HG02943 (cell line): ENCODE measurements at regions not wholly inside any gene's neighbourhood (a gene's known extent, or its start where the extent isn't known, plus 50 kb on each side); places are given as distances from the start of the nearest gene placed in this dataset.

Source experiments
- ATAC-seq: cut with Tn5 transposase; IDR thresholded peaks from one replicate; pipeline ENCODE4 v1.9.1; 2021; ENCODE audit warnings: mild to moderate bottlenecking, low read depth, moderate library complexity; ENCODE audit not compliant: unreplicated experiment

- no peak for ATAC-seq
Measured at GRCh38 chr14:34184126-34184525, 233.3 kb upstream of the EGLN3 start.

DNA sequence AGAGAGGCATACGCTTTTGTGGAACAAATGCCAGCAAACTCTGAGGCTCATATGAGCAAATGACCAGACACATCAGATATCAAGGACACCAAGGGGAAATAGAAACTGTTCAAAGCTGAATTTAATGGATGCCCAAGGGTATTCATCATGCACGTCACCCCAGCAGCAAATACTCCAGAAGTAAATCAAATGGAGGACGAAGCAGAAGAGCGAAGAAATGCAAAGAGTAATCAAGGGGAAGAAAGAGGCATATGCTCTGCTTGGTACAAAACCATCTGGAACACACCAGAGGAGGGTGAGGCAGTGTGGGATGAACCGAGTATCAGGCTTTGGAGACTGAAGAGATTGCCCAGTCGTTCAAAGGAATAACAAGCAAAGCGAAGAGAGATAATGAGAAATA is 232.6 kb upstream of the EGLN3 start:
- no peak for ATAC-seq

DNA sequence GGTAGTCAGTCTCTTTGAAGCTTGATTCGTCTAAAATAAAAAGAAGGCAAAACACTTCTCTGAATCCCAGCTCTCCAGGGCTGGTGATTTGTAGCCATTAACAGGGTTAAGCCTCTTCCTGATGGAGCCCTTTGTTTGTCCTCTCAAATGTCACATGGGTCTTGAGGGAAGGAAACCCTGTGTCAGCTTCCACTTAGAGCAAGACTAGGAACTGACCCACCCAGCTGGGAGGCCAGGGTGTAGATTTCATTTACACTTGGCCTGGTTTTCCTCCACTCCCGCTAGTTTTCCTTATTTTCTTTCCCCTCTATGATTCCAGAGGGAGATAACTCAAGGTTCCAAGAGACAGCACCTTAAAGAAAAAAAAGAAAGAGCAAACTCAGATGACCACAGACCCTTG is 230.5 kb upstream of the EGLN3 start:
- ATAC-seq = no peak

GRCh38 chr14:34180869-34181268 is 230.0 kb upstream of the EGLN3 start:
- no peak for ATAC-seq

DNA sequence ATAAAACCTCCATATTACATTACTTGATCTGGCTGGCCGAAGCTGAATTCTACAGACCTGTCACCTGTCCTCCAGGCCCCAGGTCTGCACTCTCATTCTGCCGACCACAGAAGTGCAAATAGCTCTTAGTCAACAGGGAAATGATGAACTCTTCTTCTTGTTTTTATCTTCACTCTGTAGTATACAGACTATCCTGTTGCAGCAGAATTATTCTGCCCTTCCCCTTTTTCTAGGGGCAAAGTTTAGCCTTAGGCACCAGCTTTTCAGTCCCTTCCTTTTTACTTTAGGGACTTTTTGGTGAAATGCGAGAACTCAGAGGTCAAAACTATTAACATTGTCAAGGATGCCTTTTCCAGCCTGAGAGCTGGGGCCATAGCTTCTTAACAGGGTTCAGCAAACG is 229.6 kb upstream of the EGLN3 start:
- no peak for ATAC-seq

- ATAC-seq = no peak
Measured at GRCh38 chr14:34179727-34180126, 228.9 kb upstream of the EGLN3 start.

DNA sequence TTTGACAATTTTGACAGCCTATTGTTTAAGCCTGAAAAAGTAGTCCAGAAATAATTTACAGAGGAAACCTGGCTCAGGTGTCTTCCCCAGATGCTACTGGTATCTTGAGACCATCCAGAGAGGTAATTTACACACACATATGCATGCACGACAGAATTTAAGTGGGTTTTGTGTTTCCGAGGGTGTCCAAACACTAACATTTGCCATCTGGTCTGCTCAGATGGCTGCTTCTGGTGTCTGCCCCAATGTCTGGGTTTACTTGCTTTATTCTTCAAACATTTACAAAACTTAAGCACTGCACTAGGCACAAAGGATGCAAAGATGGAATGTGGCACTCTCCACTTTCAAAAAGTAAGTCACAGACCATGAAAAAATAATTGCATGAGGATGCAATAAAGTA is 226.6 kb upstream of the EGLN3 start:
- ATAC-seq = no peak

DNA sequence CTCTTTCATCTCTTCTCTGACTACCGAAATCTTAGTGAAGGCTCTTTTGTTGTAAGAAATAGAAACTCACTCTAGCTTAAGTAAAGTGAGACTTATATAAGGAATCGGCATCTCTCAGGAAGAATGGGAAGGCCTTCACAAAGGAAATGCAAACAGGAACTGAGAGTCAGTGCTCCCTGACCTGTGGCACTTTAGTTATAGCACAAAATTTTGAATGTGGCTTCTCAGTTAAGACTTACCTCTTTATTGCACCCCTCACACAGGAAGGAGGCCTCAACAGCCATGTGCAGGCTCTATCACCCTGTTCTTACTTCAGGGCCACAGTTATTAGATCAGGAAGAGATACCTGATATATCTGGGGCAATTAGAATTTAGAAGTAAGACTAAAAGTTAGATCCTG is 224.7 kb upstream of the EGLN3 start:
- no peak for ATAC-seq

DNA sequence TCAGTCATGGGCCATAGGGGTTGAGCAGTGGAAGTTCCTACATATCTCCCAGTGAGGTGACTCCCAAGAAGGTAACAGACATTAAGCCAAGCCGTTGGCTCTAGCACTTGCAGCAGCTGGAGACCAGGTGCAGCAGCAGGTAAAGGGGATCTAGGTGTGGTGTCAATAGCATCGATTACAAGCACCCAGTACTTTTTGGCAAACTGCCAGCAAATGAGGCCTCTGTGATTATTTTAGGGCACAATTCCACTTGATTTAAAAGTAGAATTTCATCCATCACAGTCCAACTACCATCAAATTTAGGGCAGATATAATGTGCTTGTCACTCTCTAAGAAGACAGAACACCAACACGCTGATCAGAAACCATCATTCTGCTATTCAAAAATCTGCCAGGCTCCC is 224.1 kb upstream of the EGLN3 start:
- ATAC-seq = no peak

DNA sequence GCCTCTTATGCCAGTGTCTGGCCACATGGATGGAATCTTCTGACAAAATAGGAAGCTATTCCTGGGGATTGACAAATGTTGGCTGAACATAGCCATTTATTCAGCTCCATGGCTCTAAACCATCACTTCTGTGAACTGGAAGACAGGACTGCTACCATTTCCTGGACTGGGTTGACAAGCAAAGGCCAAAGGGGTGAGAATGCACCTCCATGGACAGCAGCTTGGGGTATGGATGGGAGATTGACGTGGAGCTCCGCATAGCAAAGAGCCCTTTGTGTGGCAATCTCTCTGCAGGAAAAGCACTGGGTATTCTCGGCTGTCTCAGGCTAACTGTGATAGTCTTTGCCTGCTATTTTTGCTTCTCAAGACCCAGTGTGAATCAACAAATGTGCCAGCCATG is 223.0 kb upstream of the EGLN3 start:
- no peak for ATAC-seq

DNA sequence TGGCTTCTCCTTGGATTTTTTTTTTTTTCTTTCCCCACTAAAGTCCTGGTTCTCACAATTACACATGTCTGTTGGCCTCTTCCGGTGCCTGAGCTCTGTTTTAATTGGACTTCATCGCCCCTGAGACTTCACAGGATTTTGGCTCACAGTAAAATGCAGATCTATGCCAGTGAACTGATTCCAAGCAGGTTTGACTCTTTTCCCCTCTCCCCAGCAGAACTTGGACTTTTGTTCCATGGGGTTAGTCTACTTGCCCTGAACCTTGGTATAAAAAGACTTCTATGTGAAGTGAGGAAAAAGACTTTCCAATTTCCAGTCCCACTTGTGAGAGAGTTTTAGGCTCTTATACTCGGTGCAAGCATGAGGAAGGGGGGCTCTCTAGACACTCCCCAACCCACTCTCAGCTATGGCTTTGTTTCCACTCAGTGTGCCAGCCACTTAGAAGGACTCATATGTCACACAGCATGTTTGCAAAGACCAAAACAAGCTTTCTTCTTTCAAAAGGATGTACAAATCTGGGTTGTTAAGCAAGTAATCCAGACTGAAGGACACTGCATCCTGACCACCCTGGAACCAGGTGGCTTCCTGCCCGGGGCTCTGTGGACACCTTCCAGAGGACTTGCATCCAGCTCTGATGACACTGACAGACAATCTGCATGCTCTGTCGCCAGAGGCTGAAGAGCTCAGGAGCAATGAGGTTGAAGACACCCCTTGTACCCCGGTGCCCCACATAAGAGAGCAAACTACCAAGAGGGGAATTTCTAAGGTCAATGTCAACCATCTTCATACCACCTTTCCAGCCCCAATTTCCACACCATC is 221.9 kb upstream of the EGLN3 start:
- no peak for ATAC-seq

DNA sequence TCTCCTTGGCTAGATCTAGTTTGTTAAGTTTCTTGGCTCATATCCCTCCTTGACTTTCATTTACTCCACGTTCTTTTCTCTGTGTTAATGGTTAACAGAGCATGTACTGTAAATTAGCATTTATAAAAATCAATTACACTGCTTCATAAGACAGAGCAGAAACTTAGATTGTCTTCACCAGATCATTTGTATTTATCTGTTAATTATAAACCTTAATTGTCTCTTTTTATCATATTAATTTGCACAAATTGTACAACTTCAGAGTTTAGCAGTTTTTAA is 221.2 kb upstream of the EGLN3 start:
- ATAC-seq = no peak

GRCh38 chr14:34171431-34172172 is 220.7 kb upstream of the EGLN3 start:
- ATAC-seq = no peak

- ATAC-seq = no peak
Measured at GRCh38 chr14:34170882-34171281, 220.0 kb upstream of the EGLN3 start.

DNA sequence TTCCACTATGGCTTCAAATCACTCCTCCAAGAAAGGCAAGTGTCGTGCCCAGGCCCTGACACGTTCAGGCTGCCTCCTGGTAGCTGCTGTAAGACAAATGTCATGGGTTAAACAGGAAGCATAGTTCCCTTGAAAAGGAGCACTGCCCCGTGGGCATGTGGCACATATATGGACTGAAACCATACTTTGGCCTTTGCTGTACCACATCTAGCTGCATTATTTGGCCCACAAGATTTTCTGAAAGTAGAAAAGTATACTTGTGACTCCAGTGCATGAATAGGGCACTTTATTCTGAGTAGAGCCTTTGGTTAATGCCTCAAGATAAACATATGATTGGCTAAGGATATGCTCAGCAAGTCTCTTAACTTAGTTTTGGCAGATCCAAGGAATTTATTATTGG is 218.7 kb upstream of the EGLN3 start:
- no peak for ATAC-seq

GRCh38 chr14:34168656-34169055 is 217.8 kb upstream of the EGLN3 start:
- ATAC-seq = no peak

DNA sequence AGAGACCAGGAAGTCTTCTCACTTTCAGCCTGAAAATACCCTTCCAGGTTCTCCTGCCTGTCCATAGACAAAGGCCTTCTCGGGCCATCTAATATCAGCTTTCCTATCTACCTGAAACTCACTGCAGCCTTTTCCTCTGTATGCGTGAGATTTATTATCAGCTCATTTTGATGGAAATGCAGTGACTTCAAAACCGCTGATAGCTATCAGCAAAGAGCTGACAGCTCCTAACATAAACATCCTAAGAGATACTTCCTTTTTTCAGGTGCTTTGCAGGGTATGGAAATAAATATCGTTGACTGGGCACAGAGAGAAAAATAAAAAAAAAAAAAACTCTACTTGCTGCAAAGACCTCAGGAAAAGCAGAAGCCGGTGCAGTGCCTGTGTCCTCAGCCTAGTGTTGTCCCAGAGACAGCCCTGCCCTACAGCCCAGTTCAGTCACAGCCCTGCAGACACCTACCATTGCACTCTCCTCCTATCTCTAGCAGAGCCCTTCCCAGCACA is 215.0 kb upstream of the EGLN3 start:
- no peak for ATAC-seq

DNA sequence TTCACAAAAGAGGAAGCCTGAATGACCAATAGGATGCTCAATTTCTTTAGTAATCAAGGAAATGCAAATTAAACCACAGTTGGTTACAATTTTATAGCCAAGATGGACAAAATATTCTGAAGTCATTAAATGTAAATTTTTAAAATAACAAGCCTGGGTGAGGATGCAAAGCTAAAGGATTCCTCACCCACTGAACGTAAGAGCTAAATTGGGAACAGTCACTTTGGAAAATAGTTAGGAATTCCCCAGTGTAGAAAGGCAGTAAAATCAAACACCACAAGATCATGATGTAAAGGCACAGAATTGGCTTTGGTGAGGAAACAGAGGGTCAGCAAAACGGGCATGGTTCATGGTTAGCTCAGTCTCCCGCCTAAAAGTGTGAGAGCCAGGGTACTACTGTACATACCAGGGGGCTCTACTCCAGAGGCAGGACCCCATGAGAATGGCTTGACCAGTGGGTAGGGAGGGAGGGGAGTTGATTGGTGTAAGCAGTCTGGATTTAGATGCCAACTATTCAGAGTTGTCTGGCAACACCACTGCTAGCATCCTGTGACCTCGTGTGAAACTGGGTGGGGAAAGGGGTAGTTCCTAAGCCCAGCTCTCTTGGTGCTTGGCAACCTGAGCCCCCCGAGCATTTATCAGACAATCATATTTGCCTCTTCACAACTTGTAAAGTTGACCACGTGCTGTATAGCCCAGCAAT is 213.4 kb upstream of the EGLN3 start:
- no peak for ATAC-seq

GRCh38 chr14:34161351-34162082 is 210.6 kb upstream of the EGLN3 start:
- ATAC-seq = no peak

GRCh38 chr14:34160619-34161018 is 209.7 kb upstream of the EGLN3 start:
- no peak for ATAC-seq

DNA sequence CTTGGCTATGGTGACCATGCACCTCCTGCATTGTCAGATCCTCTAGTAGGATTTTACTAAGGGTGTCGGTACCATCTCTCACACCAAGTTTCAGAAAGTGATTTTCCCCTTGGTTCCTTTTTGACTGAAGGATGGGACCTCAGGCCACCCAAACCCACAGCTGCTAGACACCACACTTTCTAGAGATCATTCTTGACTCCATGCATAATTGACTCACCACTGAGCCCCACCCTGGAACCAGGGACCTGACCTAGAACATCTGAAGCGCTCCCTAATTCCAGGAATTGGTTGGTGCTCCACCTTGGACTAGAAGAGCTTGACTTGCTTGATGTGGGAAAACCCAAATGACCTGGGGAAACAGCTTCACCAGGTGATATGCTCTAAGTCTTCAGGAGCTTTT is 206.8 kb upstream of the EGLN3 start:
- ATAC-seq = no peak
